Prostate gland (tissue), 2 donors: ENCODE measurements at regions not wholly inside any gene's neighbourhood (a gene's known extent, or its start where the extent isn't known, plus 50 kb on each side); places are given as distances from the start of the nearest gene placed in this dataset.

ENCODE experiments used
- POLR2A ChIP-seq: fragments of 450-650 bp; IDR thresholded peaks from one replicate; pipeline ENCODE4 v1.6.1; 2016; ENCODE audit warnings: antibody characterized with exemption, mild to moderate bottlenecking
- POLR2AphosphoS5 ChIP-seq: sonication (generic); formaldehyde crosslinking; IDR thresholded peaks from one replicate; pipeline ENCODE4 v1.6.1; 2017; ENCODE audit warnings: antibody characterized with exemption
- TF ChIP-seq, protein P1 (sequence below), 4 experiments: fragments of 200-600 bp in 2 of 4; fragments of 450-650 bp in 2 of 4; sonication (generic) in 2 of 4; IDR thresholded peaks; 1 replicate in 3 of 4; 2 replicates in 1 of 4; pipeline ENCODE4 v1.5.1; 2016 to 2019; ENCODE audit warnings: antibody characterized with exemption in 4 of 4, mild to moderate bottlenecking in 2 of 4, moderate library complexity in 2 of 4

DNA sequence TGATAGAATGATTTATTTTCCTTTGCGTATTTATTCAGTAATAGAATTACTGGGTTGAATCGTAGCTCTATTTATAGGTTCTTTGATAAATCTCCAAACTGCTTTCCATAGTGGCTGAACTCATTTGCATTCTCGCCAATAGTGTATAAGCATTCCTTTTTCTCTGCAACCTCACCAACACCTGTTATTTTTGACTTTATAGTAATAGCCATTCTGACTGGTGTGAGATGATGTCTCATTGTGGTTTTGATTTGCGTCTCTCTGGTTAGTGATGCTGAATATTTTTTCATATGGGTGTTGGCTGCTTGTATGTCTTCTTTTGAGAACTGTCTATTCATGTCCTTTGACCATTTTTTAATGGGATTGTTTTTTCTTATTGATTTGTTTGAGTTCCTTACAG is 160.7 kb downstream of the MID1IP1 start:
- TF ChIP-seq, protein P1, sequence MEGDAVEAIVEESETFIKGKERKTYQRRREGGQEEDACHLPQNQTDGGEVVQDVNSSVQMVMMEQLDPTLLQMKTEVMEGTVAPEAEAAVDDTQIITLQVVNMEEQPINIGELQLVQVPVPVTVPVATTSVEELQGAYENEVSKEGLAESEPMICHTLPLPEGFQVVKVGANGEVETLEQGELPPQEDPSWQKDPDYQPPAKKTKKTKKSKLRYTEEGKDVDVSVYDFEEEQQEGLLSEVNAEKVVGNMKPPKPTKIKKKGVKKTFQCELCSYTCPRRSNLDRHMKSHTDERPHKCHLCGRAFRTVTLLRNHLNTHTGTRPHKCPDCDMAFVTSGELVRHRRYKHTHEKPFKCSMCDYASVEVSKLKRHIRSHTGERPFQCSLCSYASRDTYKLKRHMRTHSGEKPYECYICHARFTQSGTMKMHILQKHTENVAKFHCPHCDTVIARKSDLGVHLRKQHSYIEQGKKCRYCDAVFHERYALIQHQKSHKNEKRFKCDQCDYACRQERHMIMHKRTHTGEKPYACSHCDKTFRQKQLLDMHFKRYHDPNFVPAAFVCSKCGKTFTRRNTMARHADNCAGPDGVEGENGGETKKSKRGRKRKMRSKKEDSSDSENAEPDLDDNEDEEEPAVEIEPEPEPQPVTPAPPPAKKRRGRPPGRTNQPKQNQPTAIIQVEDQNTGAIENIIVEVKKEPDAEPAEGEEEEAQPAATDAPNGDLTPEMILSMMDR (IDR thresholded peaks at IDR 0.05): no peak
- TF ChIP-seq POLR2A (no peak), POLR2AphosphoS5 (no peak)
